HG02943 (cell line): ENCODE measurements at regions not wholly inside any gene's neighbourhood (a gene's known extent, or its start where the extent isn't known, plus 50 kb on each side); places are given as distances from the start of the nearest gene placed in this dataset.

ENCODE experiments used
- ATAC-seq: cut with Tn5 transposase; IDR thresholded peaks from one replicate; pipeline ENCODE4 v1.9.1; 2021; ENCODE audit warnings: mild to moderate bottlenecking, low read depth, moderate library complexity; ENCODE audit not compliant: unreplicated experiment

DNA sequence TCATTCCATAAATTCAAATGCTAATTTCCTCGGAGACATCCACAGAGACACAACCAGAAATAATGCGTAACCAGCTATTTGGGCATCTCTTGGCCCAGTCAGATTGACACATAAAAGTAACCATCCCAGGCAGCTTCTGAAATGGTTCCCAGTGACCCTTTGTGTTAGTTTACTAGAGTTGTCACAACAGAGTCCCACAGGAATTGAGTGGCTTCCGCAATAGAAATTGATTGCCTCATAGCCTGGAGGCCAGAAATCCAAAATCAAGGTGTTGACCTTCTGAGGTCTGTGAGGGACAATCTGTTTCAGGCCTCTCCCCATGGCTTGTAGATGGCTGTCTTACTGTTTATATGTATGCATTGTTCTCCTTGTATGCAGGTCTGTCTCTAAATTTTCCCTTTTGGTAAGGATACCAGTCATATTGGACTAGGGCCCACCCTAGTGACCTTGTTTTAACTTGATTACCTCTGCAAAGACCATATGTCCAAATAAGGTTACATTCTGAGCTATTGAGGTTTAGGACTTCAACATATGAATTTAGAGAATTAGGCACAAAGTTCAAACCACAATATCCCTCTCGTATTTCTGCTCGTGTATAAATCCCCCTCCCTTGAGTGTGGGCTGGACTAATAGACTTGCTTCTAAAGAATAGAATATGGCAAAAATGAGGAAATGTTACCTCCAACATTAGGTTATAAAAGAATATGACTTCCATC lies 78.2 kb upstream of the FGGY start:
- ATAC-seq: no peak

GRCh38 chr1:59219916-59220315 lies 77.0 kb upstream of the FGGY start:
- ATAC-seq: no peak

DNA sequence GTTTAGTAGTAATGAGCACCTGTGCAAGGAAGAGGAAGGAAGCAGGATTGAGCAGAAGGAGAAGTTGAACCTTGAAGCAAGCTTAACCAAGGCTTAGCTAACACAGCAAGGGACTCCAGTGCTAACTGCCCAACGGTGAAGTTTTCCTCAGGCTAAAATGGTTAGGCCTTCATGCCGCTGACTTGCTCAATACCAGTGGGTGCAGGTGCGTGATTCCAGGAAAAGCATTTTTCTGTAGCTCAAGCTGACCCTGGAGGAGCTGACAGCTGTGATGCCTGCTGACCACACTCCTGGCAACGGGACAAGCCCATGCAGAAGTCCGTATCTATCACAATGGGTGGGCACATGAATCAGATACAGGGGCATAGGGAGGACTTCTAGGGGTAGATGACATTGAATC lies 76.5 kb upstream of the FGGY start:
- no peak for ATAC-seq

GRCh38 chr1:59223198-59223597 lies 73.7 kb upstream of the FGGY start:
- ATAC-seq: no peak

DNA sequence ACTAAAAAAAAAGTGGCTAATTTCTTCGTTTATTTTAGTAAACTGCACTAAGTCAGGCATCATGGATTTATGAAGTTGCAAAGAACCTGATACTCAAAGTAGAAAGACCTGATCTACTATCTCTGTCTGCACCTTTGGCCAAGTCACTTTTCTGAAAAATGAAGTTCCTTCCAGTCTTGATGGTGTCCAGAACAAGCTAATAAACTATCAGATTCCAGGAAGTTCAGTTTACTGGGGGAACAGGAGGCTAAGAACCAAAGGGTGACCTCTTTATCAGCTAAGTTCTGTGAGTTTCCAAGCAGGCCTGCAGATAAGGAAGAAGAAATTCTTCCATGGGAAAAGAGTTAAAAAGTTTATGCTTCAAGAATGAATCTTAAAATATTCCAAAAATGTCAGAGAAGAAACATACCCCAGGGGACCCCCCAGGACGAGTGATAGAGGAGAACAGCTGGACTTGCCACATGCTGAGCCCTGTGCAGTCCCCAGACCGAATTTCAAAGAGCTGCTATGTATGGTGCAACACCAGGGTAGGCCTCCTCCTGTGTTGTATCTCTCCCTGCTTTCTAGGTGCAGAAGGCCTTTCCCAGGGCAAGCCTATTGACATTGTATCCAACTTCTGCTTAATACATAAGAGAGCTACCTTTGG lies 72.8 kb upstream of the FGGY start:
- no peak for ATAC-seq

- ATAC-seq: no peak
Observed at GRCh38 chr1:59225594-59226316, 71.1 kb upstream of the FGGY start.

DNA sequence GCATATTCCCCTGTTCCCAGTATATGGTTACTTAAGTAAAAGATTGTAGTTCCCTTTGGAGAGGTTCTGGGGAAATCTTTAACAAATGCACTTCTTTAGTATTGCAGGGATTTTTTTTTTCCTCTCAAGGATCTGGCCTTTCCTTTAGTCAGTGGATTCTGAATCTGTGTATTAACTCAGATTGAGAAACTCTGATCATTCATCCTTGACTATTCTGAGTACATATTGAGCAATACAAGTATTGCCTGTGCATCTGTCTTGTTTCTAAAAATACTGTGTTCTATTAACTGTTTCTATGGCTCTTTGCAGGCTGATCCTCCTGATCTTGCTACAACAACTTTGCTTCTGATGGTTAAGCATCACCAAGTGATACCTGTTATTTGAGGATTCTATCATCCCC lies 67.8 kb upstream of the FGGY start:
- ATAC-seq: no peak

GRCh38 chr1:59230622-59231021 lies 66.3 kb upstream of the FGGY start:
- ATAC-seq: no peak

GRCh38 chr1:59232216-59232615 lies 64.7 kb upstream of the FGGY start:
- ATAC-seq: no peak

DNA sequence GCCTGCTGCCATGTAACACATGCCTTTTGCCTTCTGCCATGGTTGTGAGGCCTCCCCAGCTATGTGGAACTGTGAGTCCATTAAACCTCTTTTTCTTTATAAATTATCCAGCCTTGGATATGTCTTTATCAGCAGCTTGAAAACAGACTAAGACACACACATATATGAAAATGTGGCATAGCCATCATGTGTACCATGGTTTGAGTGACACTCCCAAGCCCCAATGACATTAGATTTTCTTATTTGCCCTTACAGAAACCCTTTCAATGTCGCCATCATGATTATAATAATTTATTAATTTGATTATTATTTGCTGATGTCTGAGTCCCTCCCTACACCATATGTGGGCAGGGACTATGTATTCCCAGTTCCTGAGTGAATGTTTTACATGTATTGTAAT lies 63.5 kb upstream of the FGGY start:
- no peak for ATAC-seq

- no peak for ATAC-seq
Observed at GRCh38 chr1:59236721-59237545, 60.0 kb upstream of the FGGY start.

DNA sequence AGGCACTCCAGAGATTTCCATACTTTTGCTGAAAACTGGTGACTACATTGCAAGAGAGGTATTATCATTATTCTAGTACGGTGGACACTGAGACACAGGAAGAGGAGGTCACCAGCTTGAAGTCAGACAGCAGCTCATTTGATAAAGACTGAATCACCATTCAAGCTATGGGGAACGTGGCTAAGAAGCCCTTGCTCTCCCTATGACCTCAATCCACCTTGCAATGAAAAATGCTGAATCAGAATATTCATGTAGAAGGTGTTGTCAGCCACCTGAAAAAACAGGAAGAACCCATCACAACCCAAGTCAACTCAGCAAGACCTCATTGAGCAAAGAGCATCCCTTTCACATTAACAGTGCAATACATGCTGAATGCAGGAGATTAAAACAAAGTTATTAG lies 59.0 kb upstream of the FGGY start:
- no peak for ATAC-seq

GRCh38 chr1:59238333-59238934 lies 58.5 kb upstream of the FGGY start:
- ATAC-seq: no peak

DNA sequence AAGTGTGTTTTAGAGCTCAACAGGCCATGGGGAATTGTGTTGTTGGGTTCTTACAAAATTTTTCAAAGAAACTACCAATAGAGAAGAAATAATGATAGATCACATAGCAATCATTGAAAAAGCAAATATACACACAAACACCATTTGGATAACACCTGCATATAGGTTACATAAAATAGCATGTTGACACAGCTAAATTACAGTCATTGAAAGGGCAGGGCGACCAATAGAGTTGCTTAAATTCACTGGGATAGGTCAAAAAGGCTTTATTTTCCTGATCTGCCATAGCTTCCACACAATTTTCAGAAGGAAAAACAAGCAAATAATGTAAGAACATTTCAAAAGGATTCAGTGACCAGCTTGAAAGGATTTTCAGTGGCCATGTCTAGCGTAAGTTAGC lies 57.9 kb upstream of the FGGY start:
- ATAC-seq: no peak

DNA sequence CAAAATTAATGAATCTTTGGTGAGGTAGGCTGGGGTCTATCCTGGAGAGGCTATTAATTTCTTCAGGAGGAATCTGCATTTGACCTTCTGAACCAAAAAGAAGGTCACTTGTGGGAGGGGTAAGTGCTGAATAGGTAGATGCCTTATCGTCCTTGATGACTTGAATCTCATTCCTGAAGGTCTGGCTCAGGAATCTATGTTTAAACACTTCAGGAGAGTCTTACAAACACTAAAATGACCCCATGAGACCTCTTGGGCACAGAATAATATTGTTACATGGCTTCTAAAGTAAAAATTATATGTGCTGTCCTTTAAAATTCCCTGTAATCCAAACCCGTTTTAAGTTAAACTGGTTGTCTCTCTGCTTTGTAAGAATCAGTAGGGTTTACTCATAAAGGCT lies 55.0 kb upstream of the FGGY start:
- no peak for ATAC-seq

DNA sequence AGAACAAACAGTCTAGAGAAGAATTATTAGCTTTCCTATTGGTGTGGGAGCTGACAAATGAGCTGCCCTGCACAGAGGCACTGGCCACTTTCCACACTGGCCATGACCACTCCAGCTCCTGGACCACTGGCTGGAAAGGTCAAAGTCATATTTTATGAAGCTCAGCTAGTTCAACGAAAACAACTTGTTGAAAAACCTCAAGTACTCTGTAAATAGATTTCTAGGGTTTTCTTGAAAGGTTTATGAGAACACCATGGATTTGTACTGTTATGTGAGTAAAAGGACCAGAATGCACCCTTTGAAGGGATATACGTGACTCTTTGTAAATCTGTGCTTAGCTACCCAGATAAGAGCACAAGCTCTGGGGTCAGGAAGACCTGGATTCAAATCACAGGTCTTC lies 54.5 kb upstream of the FGGY start:
- ATAC-seq: no peak

- ATAC-seq: no peak
Observed at GRCh38 chr1:59243550-59243949, 53.3 kb upstream of the FGGY start.

GRCh38 chr1:59243978-59244377 lies 52.9 kb upstream of the FGGY start:
- no peak for ATAC-seq

DNA sequence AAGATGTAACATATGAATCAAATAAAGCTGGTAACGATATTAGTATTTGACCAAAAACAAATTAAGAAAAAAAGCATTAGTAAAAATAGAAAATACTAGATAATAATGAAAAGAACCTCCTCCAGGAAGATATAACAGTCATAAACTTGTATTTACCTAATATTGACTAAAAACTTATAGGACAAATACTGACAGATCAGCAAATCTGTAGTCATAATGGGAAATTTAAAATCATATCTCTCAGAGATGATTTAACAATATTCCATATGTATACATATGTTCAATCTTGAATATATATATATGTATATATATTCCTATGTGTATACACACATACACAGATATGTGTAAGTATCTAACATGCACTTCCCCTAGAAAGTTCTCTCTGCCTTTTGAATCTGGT lies 52.0 kb upstream of the FGGY start:
- no peak for ATAC-seq
